Caki2 (cell line): ENCODE measurements at regions not wholly inside any gene's neighbourhood (a gene's known extent, or its start where the extent isn't known, plus 50 kb on each side); places are given as distances from the start of the nearest gene placed in this dataset.
"Not testable (repeated sequence)": the region's sequence is repeated elsewhere in the genome, so short reads cannot be mapped to it uniquely, and the experiment has no call there.

ENCODE experiments used
- DNase-seq: peaks from one replicate; pipeline ENCODE4 v3.0.0-alpha.2; 2015; ENCODE audit warnings: low read depth
- in situ Hi-C: cut with HindIII; loops from 2 replicates; pipeline ENCODE4 v1.10.0; 2016; ENCODE audit warnings: low sequenced_read_pairs, low pct_unique_long_range_greater_than_20kb, mixed read lengths

GRCh38 chr4:162866565-162866964 lies 300.1 kb downstream of the NAF1 start:
- no peak for DNase-seq
- in situ Hi-C loops, result no loop called here

- in situ Hi-C loops, result no loop called here
- no peak for DNase-seq
Measured at GRCh38 chr4:162865102-162865501, 301.6 kb downstream of the NAF1 start.

DNA sequence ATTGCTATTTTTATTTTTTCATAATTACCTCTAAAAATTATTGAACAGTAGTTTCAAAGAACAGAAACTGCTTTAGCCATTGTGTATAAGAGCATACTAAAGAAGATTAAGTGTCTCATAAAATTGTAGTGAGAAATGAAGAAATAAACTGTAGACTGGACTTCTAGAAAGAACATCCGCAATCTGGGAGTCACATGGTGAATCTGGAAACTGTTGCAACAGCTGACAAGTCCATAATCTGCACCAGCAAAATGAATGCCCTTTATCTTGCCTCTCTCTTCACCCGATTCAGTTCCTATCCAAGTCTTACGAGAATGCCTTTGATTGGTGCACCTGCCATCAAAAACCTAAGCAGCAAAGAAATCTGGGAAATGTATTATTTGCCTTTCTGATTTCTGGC lies 312.9 kb downstream of the NAF1 start:
- in situ Hi-C loops, result no loop called here
- no peak for DNase-seq

DNA sequence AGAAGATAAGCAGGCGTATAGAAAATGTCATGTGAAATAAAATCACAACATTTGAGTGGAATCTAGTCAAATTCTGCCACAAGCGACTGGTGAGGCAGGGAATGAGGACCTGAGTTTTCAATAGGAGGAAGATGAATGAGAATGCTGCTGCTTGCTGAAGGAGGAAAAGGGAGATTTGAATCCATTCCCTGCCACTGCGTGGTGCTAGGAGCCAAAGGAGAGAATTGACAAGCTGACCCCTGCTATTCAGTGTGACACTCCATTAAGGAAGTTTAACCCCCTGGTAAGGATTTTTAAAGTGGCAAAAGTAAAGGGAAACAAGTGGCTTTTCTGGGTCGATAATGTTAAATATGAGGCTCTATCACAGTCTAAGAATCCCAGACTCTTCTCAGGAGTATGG lies 314.0 kb downstream of the NAF1 start:
- in situ Hi-C loops, result no loop called here
- no peak for DNase-seq

DNA sequence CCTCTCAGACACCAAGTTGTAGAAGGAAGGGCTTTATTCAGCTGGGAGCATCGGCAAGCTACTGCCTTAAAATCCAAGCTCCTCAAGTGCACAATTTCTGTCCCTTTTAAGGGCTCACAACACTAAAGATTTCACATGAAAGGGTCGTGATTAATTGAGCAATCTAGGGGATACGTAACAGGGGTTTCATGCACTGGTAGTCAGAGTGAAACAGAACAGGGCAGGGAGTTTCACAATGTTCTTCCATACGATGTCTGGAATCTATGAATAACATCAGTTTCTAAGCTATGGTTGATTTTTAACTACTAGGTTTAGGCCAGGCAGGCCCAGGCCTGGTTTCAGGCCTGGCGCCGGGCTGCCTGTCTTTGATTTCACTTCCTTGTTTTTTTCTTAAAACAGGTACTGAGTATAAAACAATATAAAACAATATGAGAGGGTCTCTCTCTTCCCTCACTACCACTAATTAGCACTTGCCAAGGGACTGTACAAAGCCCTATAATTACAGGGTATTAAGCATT lies 315.4 kb downstream of the NAF1 start:
- DNase-seq, in situ Hi-C loops: not testable (repeated sequence)

DNA sequence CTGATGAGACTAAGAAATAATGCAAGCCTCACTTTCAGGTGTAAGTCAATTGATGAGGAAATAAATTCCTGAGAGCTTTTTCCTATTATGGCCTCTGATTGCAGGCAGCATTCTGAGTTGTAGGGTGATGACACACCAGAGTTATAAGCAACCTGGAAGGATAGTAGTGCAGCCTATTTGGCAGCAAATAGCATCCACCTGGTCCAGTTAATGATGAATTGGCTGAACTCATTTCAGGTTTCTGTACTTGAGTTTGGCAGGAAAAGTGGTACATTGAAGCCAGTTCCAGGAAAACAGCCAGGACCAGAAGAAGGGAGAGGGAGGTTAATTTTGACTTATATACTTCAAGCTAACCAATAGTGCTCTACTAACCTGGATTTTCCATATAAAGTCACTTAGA lies 316.8 kb downstream of the NAF1 start:
- in situ Hi-C loops, result no loop called here
- no peak for DNase-seq

DNA sequence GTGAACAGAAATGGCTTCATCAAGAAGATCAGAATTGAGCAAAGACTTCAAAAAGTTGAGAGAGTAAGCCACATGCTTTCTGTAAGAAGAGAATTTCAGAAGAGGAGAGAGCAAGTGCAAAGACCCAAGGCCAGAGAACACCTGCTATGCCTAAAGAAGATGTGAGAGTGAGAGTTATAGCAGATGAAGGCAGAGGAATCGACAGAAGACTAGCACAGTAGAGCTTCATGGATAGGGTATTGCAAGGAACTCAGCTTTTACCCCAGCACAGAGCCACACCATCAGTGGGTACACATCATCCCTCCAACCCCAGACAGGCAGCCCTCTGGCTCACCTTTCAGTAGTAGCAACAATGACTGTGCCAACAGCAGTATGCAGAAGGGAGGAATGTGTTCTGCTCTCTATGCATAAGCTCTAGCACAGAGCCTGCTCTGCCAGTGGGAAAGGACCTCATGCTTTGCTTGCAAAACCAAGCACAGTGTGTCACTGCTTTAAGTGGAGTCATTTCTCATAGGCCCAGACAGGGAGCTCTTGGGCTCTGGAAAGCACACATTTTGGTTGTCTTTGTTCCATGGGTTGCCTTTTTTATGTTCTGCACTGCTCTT lies 318.6 kb downstream of the NAF1 start:
- DNase-seq, result no peak
- in situ Hi-C loops, result no loop called here

DNA sequence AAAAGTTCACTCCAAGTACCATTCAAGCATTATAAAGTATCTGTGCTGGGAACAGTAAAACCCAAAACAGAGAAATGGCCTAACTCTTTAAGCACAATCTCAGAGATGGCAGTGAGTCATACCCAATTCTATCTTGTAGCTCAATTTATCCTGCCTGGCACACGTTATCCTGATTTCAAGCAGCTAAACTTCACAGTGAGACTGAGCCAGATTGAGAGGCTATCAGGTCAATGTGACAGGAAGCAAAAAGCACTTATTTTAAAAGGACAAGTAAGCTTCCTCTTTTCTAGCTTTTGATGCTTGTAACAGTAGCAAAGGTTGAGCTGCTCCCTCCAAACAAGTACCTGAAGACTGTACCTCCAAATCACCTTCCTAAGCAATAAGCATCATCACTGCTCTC lies 324.9 kb downstream of the NAF1 start:
- in situ Hi-C loops, result no loop called here
- no peak for DNase-seq

DNA sequence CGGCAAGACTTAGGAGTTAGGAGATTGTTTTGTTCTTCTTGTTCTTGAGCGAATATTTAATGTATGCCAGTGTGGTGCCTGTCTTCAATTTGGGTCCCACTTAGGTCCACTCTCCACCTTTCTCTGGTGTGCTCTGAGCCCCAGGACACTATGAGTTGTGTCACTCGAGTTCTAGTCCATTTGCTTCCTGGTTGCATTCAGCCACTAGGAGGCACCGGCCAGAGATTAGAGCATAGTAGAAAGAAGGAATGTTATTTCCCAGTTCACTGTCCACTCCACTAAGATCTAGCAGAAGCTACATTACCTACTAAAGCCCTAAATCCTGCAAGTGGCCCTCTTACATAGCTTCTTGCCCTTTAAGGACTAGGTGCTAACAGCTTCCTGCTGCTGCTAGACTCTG lies 326.9 kb downstream of the NAF1 start:
- in situ Hi-C loops, result no loop called here
- DNase-seq, result no peak

GRCh38 chr4:162838671-162839070 lies 328.0 kb downstream of the NAF1 start:
- no peak for DNase-seq
- in situ Hi-C loops, result no loop called here

DNA sequence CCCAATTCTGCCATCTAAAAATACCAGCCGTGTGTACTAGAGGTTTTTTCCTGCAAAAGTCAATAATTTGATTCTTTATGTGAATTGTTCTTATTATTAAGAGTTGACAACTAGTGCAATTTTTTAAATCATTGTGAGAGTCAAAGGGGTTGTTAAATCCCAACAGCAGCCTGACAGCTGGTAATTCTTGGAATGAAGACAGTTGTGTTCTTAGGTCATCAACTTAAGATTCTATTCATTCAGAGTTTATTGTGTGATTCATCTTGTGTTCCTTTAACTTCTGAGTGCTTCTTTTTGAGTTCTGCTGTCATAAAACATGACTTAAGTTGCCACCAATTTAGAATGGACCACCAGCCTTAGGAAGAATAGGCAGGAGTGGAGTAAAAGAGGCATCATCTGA lies 329.0 kb downstream of the NAF1 start:
- in situ Hi-C loops, result no loop called here
- DNase-seq, result no peak

GRCh38 chr4:162837241-162837640 lies 329.4 kb downstream of the NAF1 start:
- DNase-seq, result no peak
- in situ Hi-C loops, result no loop called here

DNA sequence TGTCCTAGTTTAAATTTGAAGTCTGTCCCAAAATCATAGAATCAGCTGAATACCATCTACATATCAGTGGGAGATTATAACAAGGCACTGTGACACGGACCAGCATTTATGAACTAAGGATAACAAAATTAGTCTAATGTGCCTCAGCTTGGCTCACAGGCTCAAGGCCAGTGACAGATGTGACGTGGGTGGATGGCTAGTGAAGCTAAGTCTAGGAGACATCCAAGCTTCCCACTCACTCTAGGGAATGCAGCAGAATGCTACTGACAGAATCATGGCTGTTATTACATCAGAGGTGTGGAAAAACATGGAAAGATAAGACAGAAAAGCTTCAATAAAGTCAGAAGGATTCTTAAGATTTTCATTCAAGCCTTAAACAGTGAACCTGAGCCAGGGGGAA lies 329.9 kb downstream of the NAF1 start:
- in situ Hi-C loops, result no loop called here
- DNase-seq, result no peak

- in situ Hi-C loops, result not testable (repeated sequence)
Measured at GRCh38 chr4:162836258-162836657, 330.4 kb downstream of the NAF1 start.

GRCh38 chr4:162830899-162831298 lies 335.8 kb downstream of the NAF1 start:
- in situ Hi-C loops, result no loop called here
- DNase-seq, result no peak

More at GRCh38 chr4:162836258-162836657, 330.4 kb downstream of the NAF1 start:
- DNase-seq, result not testable (repeated sequence)

DNA sequence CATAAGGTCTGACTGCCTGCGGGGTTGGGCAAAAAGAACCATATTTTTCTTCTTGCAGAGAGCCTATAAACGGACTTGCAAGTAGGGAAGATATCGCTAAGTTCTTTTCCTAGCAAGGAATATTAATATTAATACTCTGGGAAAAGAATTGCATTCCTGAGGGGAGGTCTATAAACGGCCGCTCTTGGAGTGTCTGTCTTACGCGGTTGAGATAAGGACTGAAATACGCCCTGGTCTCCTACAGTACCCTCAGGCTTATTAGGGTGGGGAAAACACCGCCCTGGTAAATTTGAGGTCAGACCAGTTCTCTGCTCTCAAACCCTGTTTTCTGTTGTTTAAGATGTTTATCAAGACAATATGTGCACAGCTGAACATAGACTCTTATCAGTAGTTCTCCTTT lies 349.3 kb downstream of the NAF1 start:
- peak; percentile 3 for DNase-seq
- in situ Hi-C loops, result not testable (repeated sequence)

DNA sequence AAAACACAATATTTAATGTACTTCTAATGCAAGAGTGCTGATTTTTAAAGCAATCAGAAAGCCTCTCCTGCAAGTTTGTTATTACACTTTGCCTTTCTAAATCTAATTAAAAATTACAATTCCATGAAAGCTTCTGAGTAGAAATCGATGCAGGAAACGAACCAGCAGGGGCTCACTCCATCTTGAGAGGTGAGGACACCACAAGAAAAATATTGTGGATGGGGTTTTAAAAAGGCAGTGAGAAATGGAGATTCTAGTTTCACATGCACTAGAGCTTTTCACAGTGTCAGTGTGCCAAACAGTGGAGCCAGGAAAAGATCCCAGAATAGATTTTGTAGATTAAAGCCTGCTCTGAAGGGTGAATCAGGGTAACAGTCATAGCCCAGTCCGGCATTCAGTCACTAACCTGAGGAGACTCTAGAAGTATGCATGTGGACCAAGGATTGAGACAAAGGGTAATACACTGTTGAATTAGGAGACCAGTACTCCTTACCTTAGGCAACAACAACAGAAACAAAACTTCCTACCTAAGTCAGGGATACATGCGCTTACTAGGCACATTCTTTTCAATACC lies 362.3 kb downstream of the NAF1 start:
- DNase-seq, result no peak

GRCh38 chr4:162803378-162803777 lies 363.3 kb downstream of the NAF1 start:
- in situ Hi-C loops, result no loop called here
- DNase-seq, result no peak

More for the DNA sequence above, 362.3 kb downstream of the NAF1 start:
- in situ Hi-C loops, result no loop called here

- DNase-seq, result no peak
- in situ Hi-C loops, result no loop called here
Measured at GRCh38 chr4:162797108-162797507, 369.6 kb downstream of the NAF1 start.

DNA sequence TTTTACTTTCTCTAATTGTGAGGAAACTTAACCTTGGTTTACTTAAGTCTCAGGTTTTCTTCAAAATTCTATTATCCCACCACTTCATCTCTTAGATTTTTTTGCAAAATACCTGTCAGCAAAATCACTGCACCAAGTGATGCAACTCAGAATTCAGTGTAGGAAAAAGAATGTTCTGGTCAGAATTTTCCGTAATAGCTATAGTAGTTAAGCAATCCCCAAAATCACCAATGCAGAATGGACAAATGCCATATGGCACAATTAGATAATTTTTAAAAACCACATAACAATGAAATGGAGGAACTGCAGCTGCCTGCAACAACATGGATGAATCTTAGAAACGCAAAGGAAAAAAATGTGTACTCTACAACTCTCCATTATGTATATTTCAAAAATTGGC lies 373.1 kb downstream of the NAF1 start:
- DNase-seq, result no peak
- in situ Hi-C loops, result no loop called here
